Stimulated activated CD4-positive, alpha-beta T cell treated with anti-CD3 and anti-CD28 coated beads, Interleukin-1b, Interleukin-23, amount 100 ng/mL, for 48 hours (primary cell): ENCODE measurements at regions not wholly inside any gene's neighbourhood (a gene's known extent, or its start where the extent isn't known, plus 50 kb on each side); places are given as distances from the start of the nearest gene placed in this dataset.

Experiments
- DNase-seq: peaks from one replicate; pipeline ENCODE4 v3.0.0-alpha.2; 2020

DNA sequence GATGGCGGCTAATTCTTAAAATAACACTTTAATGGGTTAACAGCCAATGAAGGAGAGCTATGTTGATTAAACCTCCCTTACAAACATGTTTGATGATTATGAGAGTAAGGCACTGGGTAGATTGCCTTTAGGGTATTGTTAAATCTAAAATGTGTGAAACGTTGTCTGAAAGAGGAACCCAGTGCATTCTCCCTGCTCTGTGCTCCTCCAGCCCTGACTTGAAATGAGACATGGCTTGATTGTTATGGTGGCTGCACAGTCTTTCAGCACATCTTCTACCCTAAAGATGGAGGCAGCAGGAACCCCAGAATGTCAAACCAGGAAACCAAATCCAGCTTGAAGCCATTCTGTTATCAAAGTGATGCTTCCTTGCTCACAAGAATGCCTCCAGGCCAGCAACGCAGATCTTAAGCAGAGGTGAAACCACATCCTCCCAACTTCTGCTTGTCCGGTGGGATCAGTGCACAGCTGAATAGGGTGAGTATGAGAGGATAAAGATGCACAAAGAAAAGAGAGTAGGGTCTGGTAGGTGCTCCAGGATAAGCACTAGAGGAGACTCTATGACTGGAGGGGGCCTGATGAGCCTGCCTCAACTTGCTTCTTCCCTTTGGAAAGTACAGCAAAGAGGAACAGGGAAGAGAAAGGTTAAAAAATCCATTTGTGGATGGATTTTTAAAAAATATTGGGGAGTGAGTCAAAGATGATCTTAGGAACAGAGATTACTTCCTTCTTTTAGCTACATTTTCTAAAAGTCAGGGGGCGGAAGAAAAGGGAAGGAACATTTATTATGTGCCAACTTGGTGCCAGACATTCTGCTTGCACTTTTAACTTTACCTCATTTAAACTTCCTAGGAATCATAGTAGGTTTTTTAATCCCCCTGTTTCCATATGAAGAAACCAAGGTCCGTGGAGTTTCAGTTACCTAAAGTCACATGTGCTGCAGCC, 523.0 kb downstream of the TXNL1 start:
- no peak for DNase-seq

DNA sequence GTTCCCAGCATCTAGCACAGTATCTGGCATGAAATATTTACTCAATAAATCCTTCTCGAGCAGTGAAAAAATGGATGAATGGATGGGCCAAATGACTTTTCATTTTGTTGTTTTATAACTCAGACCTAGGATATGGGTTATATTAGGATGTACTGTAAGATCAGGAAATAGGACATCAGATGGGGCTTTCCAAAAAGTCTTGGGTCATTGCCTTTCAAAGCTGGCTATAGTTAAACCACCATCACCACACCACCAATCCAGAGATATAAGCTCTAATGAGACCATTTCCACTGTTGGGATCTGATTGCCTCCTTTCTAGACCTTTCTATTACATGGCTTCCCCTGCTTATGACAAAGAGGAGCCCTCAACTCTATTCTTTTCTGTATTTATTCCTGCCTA, 525.0 kb upstream of the TCF4 start:
- DNase-seq = no peak

DNA sequence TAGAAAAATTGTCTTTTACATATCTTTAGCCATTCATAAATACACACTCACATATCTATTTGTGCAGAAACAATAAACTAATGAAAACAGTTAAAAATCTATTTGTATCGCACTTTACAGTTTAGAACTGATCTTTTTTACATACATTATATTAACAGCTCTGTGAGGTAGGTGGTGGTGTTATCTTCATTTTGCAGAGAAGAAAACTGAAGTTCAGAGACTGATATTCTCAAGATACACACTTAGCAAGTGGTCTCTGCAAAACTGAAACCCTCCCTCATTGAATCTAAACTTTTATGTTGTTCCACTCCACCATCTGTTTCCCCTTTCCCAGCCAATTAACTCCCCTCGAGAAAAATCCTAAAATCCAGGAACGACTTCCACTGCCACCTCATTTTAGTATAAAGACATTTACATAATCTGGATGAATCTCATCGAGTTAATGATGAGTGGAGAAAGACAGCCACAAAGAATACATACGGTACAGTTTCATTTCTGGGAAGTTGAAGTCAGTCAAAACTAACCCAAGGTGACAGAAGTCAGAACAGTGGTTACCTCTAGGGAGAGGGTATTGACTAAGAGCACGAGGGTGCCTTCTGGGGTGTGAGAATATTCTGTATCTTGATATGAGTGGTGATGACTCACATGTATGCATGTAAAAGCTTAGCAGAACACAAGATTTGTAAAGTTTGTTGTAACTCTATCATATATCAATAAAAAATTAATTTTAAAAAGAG, 524.2 kb upstream of the TCF4 start:
- peak; percentile 20 for DNase-seq

DNA sequence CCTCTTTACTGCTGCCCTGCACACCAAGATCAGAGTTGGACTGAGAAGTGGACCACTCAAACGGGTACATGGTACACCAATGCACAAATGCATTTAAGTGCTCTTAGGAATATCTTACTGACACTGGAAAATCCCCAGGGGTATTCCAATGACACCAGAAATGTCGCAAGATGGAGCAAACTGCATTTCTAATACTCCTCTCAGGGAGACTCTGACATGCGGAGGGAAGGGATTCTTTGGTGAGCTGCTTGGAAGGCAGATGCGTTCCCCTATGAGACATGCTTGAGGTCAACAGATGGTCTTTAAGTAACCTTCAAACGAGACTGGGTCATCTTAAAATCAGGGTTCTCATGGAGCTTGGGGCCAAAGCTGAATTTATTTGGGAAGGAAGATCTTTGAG, 521.8 kb upstream of the TCF4 start:
- no peak for DNase-seq

DNA sequence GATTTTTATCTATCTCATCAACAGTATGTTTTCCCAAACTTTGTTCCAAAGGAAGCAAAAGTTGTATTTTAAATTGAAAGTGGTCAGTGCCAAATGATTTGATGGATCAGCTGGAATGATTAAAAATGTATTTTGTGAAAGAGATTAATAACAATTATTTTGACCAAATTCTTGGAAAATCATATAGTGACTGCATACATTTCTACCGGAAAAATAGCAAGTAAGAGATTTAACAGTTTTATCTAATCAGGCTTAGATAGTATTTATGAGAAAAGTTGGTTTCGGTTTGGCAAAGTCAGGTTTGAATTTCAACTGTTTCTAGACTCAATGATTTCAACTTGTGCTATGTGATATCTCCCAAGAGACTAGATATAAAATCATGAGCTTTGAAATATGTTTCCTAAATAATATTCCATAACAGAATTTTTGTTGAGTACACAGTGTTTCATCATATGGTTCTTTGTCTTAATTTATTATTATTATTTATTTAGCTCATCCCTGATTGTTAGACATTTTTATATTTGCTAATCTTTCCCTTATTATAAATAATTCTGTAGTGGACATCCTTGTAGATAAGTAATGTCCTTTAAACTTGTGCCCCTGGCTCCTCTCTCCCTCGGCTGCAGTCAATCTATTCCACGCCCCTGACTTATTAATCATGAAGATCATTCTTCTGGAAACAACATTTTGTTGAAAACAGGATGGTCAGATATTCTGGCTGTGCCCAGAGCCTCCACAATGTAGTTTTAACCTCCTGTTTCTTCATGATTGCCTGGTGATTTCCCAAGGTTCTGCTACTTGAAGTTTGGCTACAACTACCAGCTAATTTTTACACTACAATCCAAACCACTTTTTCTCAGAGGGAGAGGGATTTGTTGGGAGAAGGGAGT, 520.7 kb upstream of the TCF4 start:
- no peak for DNase-seq

DNA sequence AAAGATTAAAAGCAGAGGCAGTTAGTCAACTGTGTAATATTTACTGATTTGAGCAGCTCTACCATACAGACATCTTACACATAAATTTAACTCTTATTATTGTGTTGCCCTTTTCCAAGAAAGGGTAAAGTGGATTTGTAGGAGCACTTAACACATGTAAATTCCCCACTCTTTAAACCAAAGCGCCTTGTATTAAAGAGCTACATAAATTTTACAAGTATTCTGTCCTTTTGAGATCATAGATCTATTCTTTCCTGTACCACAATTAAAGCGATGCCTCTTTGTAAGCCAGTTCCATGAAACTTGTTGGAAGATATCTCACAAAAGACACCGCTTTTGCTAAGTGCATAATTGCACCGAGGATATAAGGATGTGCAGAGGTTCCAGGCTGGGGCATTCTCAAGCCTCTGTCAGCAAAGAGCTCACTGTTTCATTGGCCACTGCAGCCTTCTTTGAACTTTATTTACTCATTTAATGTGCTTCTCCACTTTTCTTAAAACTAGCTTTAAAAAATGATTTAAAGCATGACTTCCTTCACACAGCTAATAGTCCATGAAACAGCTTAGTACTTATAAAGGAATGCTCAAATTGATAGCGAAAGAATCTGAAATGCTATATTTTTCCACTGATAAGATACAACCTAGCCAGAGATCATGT, 520.0 kb upstream of the TCF4 start:
- no peak for DNase-seq

DNA sequence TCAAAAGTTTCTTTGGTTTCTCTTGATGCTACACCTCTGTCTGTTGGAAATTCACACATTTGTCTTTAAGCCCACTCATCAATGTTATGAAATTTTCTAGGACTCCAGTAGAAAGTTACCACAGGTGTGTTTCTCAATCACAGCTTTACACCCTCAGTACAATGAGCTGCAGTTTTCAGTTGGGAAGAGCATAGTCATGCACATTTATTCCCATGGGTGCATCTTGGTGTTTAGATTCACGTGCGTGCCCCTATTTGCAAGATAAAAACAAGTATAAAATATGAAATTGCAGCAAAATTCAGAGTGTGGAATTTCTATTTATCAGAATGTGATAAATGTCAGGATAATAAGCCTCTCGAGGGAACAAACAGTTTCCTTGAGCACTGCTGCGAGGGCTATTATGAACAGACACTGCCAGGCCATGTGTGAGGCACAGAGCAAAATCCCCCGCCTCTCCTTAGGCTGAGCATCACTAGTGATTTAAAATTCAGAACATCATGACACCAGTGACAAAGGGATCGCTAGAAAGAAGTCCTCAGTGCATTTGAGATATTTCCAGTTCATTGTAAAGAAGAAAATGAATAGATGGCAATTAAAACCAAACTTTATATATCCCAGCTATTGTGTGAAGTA, 512.2 kb upstream of the TCF4 start:
- no peak for DNase-seq

DNA sequence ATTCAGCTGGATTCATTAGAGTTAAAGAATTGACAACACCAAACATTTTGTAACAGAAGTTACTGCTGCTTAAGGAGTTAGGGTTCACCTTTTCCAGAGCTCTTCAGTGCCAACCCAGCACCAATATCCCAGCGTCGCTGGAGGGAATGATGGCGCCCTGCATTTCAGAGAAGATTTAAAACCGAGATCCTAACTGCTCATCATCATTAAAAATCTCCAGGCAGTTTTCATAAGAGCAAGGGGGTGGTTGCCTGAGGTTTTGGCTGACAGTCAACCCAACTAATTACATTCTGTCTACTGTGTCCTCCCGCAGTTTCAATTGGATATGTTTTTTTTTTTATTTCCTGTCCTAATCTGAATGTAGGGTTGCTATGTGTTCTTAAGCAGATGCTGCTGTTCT, 509.6 kb upstream of the TCF4 start:
- no peak for DNase-seq

DNA sequence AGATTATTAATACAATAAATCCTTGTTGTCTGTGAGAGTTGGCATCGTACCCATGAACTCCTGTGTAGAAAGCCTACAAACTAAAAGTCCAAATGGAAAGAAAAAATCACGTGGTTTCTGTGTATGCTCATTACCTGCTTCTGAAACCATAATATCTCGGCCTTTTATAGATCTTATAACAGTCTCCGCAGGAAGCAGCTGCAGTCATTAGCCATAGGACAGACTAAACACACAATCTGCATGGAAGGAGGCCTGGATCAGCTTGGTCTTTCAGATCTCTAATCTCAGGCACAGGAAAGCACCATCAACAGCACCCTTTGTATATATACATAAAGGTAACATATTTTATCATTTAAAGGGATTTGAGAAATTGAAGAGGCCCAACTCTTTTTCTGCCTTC, 508.9 kb upstream of the TCF4 start:
- no peak for DNase-seq

DNA sequence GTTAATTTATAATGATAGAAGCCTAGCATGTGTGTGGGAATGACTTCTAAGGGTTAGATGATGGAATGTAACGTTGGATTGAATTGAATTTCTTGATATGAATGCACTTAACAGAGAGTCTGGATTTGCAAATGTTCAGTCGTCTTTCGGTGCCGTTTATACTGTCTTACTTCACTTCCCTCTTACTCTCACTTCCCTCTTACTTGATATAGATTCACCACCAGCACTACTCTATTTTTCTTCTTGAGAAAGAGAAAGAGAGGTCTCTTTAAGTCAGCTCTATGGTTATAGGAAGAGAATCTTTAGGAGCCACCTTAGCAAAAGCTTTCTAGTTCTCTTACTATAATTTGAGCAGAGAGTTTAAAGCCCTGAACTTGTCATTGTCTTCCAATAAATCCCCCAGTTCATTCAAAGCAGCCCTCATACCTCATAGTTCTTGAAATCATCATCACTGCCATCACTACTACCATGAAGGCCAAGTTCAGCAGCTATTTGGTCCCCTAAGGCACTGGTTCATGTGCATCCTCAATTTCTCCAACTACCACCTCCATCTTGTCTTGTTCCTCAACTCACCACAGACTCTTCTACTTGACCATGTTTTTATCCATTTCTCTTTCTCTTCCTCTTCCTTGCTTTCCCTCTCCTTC, 501.7 kb upstream of the TCF4 start:
- no peak for DNase-seq

DNA sequence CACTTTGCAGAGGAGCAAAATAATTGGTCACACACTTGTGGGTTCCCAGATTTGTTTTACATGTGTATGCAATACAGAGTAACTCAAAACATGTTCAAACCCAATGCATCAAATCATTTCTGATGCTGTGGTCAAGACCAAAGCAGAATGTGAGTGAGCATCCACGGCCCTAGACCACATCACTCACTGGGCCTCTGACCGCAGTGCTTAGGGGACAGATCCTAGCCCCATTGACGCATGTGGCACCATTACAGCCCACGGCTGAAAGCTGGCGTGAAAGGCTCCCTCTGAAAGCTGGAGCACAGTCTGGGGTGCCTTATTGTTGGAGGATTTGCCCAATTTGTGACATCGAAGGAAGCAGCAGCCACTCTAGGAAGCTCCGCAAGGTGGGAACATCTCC, 498.8 kb upstream of the TCF4 start:
- DNase-seq = no peak

DNA sequence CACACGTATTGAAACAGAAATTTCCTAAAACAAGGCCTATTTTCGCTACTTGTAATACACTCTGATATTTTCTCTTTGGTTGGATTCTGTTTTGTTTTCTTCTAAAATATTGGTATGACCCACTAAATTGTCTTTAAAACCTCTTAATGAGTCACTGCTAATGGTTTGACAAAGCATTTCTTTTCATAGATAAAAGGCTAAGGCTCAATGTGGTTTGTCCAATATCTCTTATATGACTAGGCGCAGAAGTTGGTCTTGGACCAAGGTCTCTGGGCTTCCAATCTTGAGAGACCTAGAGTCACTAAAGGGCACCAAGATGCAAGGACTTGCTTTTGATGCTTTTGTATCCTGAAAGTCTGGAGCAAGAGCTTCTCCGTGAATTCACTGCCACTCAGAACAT, 498.2 kb upstream of the TCF4 start:
- no peak for DNase-seq

DNA sequence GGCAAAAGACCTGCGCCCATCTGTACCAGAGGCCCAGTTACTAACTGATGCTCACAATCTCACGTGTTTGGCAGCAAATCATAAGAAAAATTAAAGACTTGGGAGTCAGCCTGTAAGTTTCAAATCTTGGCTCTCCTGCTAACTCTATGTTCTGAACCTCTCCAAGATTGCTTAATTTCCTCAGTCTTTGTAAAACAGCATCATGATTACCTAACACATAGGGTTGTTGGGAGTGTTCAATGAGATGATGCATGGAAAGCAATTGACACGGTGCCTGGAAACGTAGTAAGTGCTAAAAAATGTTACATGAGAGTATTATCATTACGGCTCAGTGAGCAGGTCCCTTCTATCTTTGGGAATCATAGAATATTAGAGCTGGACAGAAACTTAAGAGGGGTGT, 497.6 kb upstream of the TCF4 start:
- no peak for DNase-seq

DNA sequence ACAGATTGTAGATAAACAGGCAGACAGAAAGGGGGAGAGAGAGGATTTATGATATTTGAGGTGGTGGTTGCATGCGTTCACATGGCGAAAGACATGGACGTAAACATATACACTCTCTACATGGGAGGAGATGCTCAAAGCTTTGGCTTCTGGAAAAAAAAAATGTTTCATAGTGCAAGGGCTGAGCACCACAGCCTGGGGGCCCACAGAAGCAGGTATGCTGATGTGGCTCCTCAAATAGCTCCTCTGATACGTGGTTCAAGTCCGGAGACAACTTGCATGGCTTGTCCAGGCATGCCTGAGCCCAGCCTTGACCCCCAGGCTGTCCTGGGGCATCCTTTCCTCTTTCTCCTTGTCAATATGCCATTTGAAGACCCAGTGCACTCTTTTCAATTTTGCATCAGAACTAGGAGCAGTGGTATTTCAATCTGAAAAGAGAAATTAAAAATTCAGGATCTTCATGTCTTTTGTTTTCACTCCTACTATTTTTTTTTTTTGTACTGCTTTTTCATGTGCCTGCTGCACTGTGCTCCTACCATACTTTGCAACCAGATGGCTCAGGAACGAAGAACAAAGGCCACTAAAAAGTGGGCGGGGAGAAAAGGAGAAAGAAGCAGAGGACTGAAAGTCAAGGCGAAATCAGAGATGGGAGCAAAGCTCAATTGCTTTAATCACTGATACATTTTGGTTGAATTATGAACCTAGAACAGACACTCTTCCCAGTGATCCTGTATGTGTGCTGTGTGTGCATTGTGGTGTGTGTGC, 495.7 kb upstream of the TCF4 start:
- no peak for DNase-seq

DNA sequence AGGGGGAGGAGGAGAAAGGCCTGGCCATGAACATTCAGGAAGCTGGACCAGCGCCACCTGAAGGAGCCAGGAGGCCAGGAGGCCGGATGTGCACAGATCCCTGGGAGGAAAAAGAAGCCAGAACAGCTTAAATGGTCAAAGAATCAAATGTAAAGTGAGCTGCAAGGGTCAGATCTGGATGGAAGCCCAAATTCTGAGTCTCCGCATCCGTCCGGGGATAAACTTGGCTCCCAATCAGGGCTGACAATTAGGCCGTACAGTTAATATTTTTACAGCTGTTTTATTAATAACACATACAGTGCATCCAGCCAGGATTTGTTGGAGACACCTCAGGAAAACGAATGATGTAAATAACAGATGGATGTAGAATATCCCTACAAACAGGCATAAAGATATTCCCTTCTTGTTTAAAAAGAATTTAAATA, 495.1 kb upstream of the TCF4 start:
- no peak for DNase-seq

DNA sequence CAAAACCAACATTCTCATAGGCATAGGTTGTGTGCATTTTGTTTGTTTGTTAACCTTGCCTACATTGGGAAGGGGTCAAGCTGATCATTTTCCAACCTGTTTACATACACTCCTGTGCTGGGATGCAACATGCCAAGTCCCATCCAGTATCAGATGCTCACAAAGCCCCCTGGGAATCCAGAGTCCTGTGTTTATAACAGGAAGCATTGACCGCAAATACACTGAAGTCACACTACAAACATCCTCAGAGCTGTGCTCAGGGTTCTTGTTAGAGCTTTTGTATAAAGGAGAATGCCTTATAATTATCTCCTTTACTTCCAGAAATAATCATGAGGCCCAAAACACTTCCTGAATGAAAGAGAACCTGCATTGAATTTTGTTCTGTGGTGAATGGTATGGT, 488.7 kb upstream of the TCF4 start:
- DNase-seq = no peak

DNA sequence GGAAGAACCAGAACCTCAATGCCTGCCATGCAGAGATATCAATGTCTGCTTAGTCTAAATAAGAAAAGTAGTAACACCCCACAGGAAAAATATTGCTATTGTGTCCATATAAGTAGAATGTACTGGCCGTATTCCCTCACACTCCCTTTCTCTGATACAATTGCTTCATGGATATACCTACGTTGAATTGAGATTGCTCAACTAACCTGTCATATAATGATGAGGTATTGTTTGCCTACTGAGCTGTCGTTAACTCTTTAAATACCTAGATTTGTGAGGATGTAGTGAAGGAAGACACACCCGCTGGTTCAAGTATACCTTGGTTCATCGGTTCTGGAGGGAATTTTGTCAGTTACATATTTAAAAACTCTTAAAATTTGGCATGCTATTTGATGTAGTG, 480.7 kb upstream of the TCF4 start:
- no peak for DNase-seq

DNA sequence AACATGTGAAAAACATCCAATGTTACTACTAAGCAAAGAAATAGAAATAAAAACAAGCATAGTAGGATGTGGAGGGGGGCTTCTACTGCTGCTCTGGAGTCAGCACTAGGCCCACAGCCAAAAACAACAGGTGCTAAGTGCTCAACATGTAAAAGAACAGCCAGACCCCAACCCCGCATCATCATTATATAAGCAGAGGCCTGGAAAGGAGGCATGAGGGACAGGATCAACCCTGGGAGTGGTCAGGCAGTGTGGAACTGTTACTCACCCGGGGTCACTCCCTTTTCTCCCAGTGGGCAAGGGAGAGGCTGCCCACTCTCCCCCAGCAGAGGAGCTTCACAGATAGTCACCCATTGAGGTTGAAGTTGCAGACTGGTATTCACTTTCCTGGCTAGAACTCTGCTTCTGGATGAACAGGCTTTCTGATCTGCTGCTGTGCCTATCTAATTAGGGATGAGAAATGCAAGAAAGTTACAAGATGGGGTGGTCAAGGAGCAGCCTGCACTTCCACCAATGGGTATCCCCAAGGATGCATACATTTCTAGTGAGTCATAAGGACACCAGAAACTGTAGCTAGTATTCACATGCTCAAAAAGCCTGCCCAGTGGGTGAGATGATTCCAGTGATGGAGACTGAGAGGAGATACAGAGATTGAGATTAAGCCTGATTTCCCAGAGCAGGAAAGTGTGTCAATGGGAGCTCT, 480.1 kb upstream of the TCF4 start:
- DNase-seq = no peak

DNA sequence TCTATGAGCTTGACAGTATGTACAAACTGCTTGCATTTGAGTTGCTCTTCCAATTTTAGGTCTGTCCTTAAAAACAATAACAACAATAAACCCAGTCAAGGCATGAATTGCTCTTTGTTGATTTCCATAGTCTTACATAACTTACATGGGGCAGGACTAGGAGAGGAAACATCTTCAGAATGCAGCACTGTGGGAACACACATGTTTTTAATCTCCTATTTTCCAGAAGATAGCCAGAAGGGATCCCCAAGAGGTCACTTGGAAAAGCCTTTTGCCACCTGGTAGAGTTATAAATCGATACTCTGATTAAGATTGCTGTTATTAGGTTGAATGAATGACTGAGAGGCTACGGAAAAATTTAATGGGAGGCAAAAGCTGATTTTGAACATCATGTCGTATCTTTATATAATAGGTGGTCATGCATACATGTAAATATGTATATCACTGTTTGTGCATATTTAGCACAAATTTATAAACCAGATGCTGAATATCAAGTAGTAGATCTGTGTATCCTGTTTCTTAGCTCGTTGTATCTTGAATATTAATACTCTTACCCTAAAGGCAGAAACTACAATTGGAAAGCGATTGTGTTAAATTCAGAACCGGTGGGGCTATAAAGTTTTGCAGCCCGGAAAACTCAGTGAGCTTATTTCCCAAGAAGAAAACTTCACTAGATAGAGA, 479.4 kb upstream of the TCF4 start:
- no peak for DNase-seq
